ENCODE measurements at regions not wholly inside any gene's neighbourhood (a gene's known extent, or its start where the extent isn't known, plus 50 kb on each side); places are given as distances from the start of the nearest gene placed in this dataset.

DNA sequence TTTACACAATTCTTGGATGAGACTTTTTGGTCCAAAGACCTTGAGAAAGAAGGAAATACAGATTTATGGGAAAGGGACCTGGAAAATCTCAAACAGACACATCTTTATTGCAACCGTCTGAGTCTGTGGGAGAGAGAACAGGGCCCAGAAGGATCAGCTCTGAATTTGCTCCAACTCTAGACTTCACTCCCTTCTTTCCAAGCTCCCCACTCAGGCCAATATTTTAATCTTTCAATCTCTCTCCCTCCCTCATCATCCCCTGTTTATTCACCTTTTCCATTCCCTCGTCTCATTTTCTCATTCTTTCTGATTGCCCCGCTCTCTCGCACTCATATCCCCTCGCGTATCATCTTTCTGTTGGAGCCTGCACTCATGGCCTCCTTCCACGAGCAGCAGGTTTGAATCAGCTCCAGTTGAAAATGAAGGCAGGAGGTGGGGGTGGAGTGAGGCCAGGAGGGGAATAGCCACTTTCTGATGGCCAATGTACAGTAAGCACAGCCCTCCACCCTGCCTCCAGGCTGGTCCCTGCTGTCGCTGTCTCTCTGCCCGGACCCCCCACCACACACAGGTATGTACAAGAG, 63.6 kb upstream of the BOC start:
- TF ChIP-seq, protein P1, sequence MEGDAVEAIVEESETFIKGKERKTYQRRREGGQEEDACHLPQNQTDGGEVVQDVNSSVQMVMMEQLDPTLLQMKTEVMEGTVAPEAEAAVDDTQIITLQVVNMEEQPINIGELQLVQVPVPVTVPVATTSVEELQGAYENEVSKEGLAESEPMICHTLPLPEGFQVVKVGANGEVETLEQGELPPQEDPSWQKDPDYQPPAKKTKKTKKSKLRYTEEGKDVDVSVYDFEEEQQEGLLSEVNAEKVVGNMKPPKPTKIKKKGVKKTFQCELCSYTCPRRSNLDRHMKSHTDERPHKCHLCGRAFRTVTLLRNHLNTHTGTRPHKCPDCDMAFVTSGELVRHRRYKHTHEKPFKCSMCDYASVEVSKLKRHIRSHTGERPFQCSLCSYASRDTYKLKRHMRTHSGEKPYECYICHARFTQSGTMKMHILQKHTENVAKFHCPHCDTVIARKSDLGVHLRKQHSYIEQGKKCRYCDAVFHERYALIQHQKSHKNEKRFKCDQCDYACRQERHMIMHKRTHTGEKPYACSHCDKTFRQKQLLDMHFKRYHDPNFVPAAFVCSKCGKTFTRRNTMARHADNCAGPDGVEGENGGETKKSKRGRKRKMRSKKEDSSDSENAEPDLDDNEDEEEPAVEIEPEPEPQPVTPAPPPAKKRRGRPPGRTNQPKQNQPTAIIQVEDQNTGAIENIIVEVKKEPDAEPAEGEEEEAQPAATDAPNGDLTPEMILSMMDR (IDR thresholded peaks at IDR 0.05) = no peak
- TF ChIP-seq ZFX (IDR thresholded peaks at IDR 0.05; ENCODE audit: borderline replicate concordance) = no peak
